ENCODE measurements at regions not wholly inside any gene's neighbourhood (a gene's known extent, or its start where the extent isn't known, plus 50 kb on each side); places are given as distances from the start of the nearest gene placed in this dataset.

- H3K27ac Mint-ChIP-seq, result no peak overlapping the region
- ATAC-seq (no peak), DNase-seq (ENCODE audit: low spot score) (no peak)
- no peaks in the 10 kb centered on the region; the same call in 1 of the 2 replicates for H3K27me3 Mint-ChIP-seq (ENCODE audit: low read depth)
- peaks cover 31% of the 10 kb centered on the region for H3K36me3 Mint-ChIP-seq
- H3K4me1 Mint-ChIP-seq, result no peaks in the 10 kb centered on the region
- no peak overlapping the region for H3K4me3 Mint-ChIP-seq
- ChIA-PET POLR2A (no interaction called here), CTCF (no interaction called here)
- H3K9me3 Mint-ChIP-seq, result peaks cover 44% of the 10 kb centered on the region
- no peak for TF ChIP-seq GABPB1 (CRISPR knock-in tag; IDR thresholded peaks at IDR 0.05)
- no peak for TF ChIP-seq MYBL2 (CRISPR knock-in tag; IDR thresholded peaks at IDR 0.05)
- no peak for TF ChIP-seq KAT7 (CRISPR knock-in tag; IDR thresholded peaks at IDR 0.05; ENCODE audit: borderline replicate concordance)
- TF ChIP-seq EMX1 (CRISPR knock-in tag; IDR thresholded peaks at IDR 0.05), result no peak
- TF ChIP-seq CTCF (IDR thresholded peaks at IDR 0.05), result no peak
- no peak for TF ChIP-seq FOXP1 (CRISPR knock-in tag; IDR thresholded peaks at IDR 0.05; ENCODE audit: borderline replicate concordance)
- no peak for TF ChIP-seq IRF1 (CRISPR knock-in tag; IDR thresholded peaks at IDR 0.05)
- TF ChIP-seq ATF6 (CRISPR knock-in tag; IDR thresholded peaks at IDR 0.05), result no peak
- TF ChIP-seq JAZF1 (CRISPR knock-in tag; IDR thresholded peaks at IDR 0.05), result no peak
- TF ChIP-seq TEAD4 (CRISPR knock-in tag; IDR thresholded peaks at IDR 0.05), result no peak
- no peak for TF ChIP-seq ATF3 (CRISPR knock-in tag; conservative IDR thresholded peaks at IDR 0.05)
Measured at GRCh38 chr15:94882071-94882712, 650.8 kb downstream of the MCTP2 start.

GRCh38 chr15:94887391-94887790, 656.0 kb downstream of the MCTP2 start:
- ChIA-PET POLR2A (no interaction called here), CTCF (no interaction called here)
- no peak for TF ChIP-seq FOXP4 (CRISPR knock-in tag; IDR thresholded peaks at IDR 0.05)
- TF ChIP-seq TEAD1 (CRISPR knock-in tag; IDR thresholded peaks at IDR 0.05), result no peak
- no peak for TF ChIP-seq NR3C1 (CRISPR knock-in tag; conservative IDR thresholded peaks at IDR 0.05; ENCODE audit: low read depth)
- Mint-ChIP-seq H3K9me3 (peaks cover 25% of the 10 kb centered on the region), H3K36me3 (peaks cover 19% of the 10 kb centered on the region), H3K4me3 (no peak overlapping the region), H3K4me1 (no peaks in the 10 kb centered on the region), H3K27ac (no peak overlapping the region), H3K27me3 (ENCODE audit: low read depth) (no peaks in the 10 kb centered on the region; the same call in 1 of the 2 replicates)
- ATAC-seq (no peak), DNase-seq (ENCODE audit: low spot score) (no peak)

GRCh38 chr15:94889153-94889552, 657.8 kb downstream of the MCTP2 start:
- H3K36me3 Mint-ChIP-seq, result peaks cover 5% of the 10 kb centered on the region; the same call in 1 of the 2 replicates
- peaks cover 8% of the 10 kb centered on the region for H3K9me3 Mint-ChIP-seq
- no peak overlapping the region for H3K27ac Mint-ChIP-seq
- H3K4me1 Mint-ChIP-seq, result no peaks in the 10 kb centered on the region
- DNase-seq (ENCODE audit: low spot score), result no peak
- no peak for ATAC-seq
- CTCF ChIA-PET, result no interaction called here
- no peak overlapping the region for H3K4me3 Mint-ChIP-seq
- H3K27me3 Mint-ChIP-seq (ENCODE audit: low read depth), result no peaks in the 10 kb centered on the region; the same call in 1 of the 2 replicates
- POLR2A ChIA-PET, result interaction anchor here (0.6 kb wide), 2 partner anchors 1583 to 1636 kb away, joined by 3 to 5 read pairs; no protein-coding TSS in a partner anchor
- no peak for TF ChIP-seq ATF3 (CRISPR knock-in tag; conservative IDR thresholded peaks at IDR 0.05)
- TF ChIP-seq USF1 (CRISPR knock-in tag; IDR thresholded peaks at IDR 0.05), result no peak
- no peak for TF ChIP-seq ZNF281 (CRISPR knock-in tag; IDR thresholded peaks at IDR 0.05)
- no peak for TF ChIP-seq ETV6 (CRISPR knock-in tag; IDR thresholded peaks at IDR 0.05)
- no peak for TF ChIP-seq MYBL2 (CRISPR knock-in tag; IDR thresholded peaks at IDR 0.05)
- TF ChIP-seq SP1 (CRISPR knock-in tag; conservative IDR thresholded peaks at IDR 0.05), result no peak
- TF ChIP-seq TCF7 (CRISPR knock-in tag; IDR thresholded peaks at IDR 0.05; ENCODE audit: low read depth), result no peak
